ENCODE measurements at regions not wholly inside any gene's neighbourhood (a gene's known extent, or its start where the extent isn't known, plus 50 kb on each side); places are given as distances from the start of the nearest gene placed in this dataset.

DNA sequence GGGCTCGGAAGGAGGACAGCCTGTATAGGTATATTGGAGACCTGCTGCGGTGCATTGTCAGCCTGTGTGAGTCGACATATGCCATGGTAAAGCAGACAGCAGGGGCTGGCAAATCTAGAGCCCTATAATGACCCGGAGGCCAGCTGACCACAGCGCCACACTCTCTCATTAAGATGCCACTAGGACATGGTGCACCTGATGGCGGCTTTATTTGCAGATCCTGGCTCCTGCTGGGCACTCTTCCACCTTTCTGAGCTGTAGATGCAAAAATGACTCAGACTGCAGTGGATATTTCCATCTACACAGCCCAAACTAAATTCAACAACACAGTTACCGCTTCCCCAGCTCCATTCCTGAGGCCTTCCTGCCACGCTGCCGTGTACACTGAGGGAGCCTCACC, 389.9 kb downstream of the TNS1 start:
- no peak overlapping the region for H3K4me2 ChIP-seq (ENCODE audit: control insufficient read depth, extremely low read depth, insufficient read depth, low read depth, low read length)
- peaks cover 1% of the 10 kb centered on the region for H3K27me3 ChIP-seq (ENCODE audit: control insufficient read depth, extremely low read depth, insufficient read depth, low read length)
- no peaks in the 10 kb centered on the region for H3K9me1 ChIP-seq (ENCODE audit: control insufficient read depth, extremely low read depth, insufficient read depth, low read length)
- H3K27ac ChIP-seq (ENCODE audit: control insufficient read depth, insufficient read depth, low read length), result no peak overlapping the region
- H3K79me2 ChIP-seq (ENCODE audit: control insufficient read depth, insufficient read depth, low read length), result no peaks in the 10 kb centered on the region
- H2AFZ ChIP-seq (ENCODE audit: control insufficient read depth, low read length), result no peak overlapping the region
- TF ChIP-seq, protein P1, sequence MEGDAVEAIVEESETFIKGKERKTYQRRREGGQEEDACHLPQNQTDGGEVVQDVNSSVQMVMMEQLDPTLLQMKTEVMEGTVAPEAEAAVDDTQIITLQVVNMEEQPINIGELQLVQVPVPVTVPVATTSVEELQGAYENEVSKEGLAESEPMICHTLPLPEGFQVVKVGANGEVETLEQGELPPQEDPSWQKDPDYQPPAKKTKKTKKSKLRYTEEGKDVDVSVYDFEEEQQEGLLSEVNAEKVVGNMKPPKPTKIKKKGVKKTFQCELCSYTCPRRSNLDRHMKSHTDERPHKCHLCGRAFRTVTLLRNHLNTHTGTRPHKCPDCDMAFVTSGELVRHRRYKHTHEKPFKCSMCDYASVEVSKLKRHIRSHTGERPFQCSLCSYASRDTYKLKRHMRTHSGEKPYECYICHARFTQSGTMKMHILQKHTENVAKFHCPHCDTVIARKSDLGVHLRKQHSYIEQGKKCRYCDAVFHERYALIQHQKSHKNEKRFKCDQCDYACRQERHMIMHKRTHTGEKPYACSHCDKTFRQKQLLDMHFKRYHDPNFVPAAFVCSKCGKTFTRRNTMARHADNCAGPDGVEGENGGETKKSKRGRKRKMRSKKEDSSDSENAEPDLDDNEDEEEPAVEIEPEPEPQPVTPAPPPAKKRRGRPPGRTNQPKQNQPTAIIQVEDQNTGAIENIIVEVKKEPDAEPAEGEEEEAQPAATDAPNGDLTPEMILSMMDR (optimal IDR thresholded peaks at IDR 0.05 in 1 of 3, IDR thresholded peaks at IDR 0.05 in 1 of 3, conservative IDR thresholded peaks at IDR 0.05 in 1 of 3; ENCODE audit: extremely low read depth in 1 of 3, insufficient read depth in 2 of 3, low read length in 3 of 3), result no peak
- no peak for TF ChIP-seq EZH2 (IDR thresholded peaks at IDR 0.05; ENCODE audit: low read length)
- no peaks in the 10 kb centered on the region for H3K36me3 ChIP-seq (ENCODE audit: control insufficient read depth in 2 of 2, extremely low read depth in 1 of 2, insufficient read depth in 2 of 2, low read length in 2 of 2)
- FAIRE-seq (no peak), DNase-seq (ENCODE audit: low read depth, low spot score) (no peak)
- no peaks in the 10 kb centered on the region for H3K9me3 ChIP-seq (ENCODE audit: control insufficient read depth, low read depth, low read length)
- dilution Hi-C loops (cut with MboI; ENCODE audit: extremely low pct_ligation_motif_present, low sequenced_read_pairs), result no loop called here
- no peaks in the 10 kb centered on the region for H4K20me1 ChIP-seq (ENCODE audit: control insufficient read depth, extremely low read depth, insufficient read depth, low read length)
- H3K4me3 ChIP-seq (ENCODE audit: control insufficient read depth in 2 of 3, extremely low read depth in 1 of 3, insufficient read depth in 2 of 3, low read depth in 1 of 3, low read length in 3 of 3), result no peak overlapping the region
- H3K9ac ChIP-seq (ENCODE audit: control insufficient read depth, extremely low read depth, insufficient read depth, low read length), result no peak overlapping the region
- H3K4me1 ChIP-seq (ENCODE audit: control insufficient read depth, extremely low read depth, insufficient read depth, low read length), result no peaks in the 10 kb centered on the region

DNA sequence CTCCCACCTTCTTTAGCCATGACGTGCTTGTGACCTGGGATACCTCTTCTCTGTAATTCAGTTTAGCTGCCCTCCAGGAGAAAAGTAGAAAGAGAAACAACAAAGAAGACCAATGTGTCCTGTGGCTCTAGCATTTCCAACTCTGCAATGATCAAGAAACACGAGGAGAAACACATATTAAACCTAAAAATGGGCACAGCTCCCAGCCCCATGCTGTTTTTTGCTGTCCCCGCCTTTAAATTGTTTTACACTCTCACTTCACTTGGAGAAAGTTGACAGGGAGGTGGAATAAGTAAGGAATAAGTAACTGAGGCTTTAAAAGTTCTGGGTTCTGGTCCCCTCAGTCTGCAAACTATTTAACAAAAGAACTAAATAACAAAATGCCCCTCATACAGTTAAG, 390.6 kb downstream of the TNS1 start:
- H3K79me2 ChIP-seq (ENCODE audit: control insufficient read depth, insufficient read depth, low read length), result no peaks in the 10 kb centered on the region
- H3K9me1 ChIP-seq (ENCODE audit: control insufficient read depth, extremely low read depth, insufficient read depth, low read length), result no peaks in the 10 kb centered on the region
- no peak overlapping the region for H3K9ac ChIP-seq (ENCODE audit: control insufficient read depth, extremely low read depth, insufficient read depth, low read length)
- FAIRE-seq (no peak), DNase-seq (ENCODE audit: low read depth, low spot score) (no peak)
- H3K4me2 ChIP-seq (ENCODE audit: control insufficient read depth, extremely low read depth, insufficient read depth, low read depth, low read length), result no peak overlapping the region
- no peaks in the 10 kb centered on the region for H3K36me3 ChIP-seq (ENCODE audit: control insufficient read depth in 2 of 2, extremely low read depth in 1 of 2, insufficient read depth in 2 of 2, low read length in 2 of 2)
- H3K4me1 ChIP-seq (ENCODE audit: control insufficient read depth, extremely low read depth, insufficient read depth, low read length), result no peaks in the 10 kb centered on the region
- dilution Hi-C loops (cut with MboI; ENCODE audit: extremely low pct_ligation_motif_present, low sequenced_read_pairs), result no loop called here
- TF ChIP-seq, protein P1 (optimal IDR thresholded peaks at IDR 0.05 in 1 of 3, IDR thresholded peaks at IDR 0.05 in 1 of 3, conservative IDR thresholded peaks at IDR 0.05 in 1 of 3; ENCODE audit: extremely low read depth in 1 of 3, insufficient read depth in 2 of 3, low read length in 3 of 3), result no peak
- TF ChIP-seq EZH2 (IDR thresholded peaks at IDR 0.05; ENCODE audit: low read length), result no peak
- no peak overlapping the region for H3K4me3 ChIP-seq (ENCODE audit: control insufficient read depth in 2 of 3, extremely low read depth in 1 of 3, insufficient read depth in 2 of 3, low read depth in 1 of 3, low read length in 3 of 3)
- no peak overlapping the region for H2AFZ ChIP-seq (ENCODE audit: control insufficient read depth, low read length)
- H4K20me1 ChIP-seq (ENCODE audit: control insufficient read depth, extremely low read depth, insufficient read depth, low read length), result no peaks in the 10 kb centered on the region
- no peaks in the 10 kb centered on the region for H3K9me3 ChIP-seq (ENCODE audit: control insufficient read depth, low read depth, low read length)
- H3K27ac ChIP-seq (ENCODE audit: control insufficient read depth, insufficient read depth, low read length), result no peak overlapping the region
- H3K27me3 ChIP-seq (ENCODE audit: control insufficient read depth, extremely low read depth, insufficient read depth, low read length), result peaks cover 5% of the 10 kb centered on the region

Measured in keratinocyte (primary cell).